ENCODE measurements at regions not wholly inside any gene's neighbourhood (a gene's known extent, or its start where the extent isn't known, plus 50 kb on each side); places are given as distances from the start of the nearest gene placed in this dataset.

GRCh38 chr5:112064956-112065355 is 308.0 kb upstream of the NREP start:
- no peak for TF ChIP-seq CTCF (conservative IDR thresholded peaks at IDR 0.05; ENCODE audit: low read depth, low read length)
- no peak for TF ChIP-seq RAD21 (IDR thresholded peaks at IDR 0.05; ENCODE audit: low read length)
- TF ChIP-seq SMC3 (IDR thresholded peaks at IDR 0.05; ENCODE audit: low read depth, low read length): no peak
- no peak for TF ChIP-seq POLR2A (IDR thresholded peaks at IDR 0.05; ENCODE audit: low read depth, low read length)
- TF ChIP-seq MXI1 (IDR thresholded peaks at IDR 0.05; ENCODE audit: borderline replicate concordance, low read depth, low read length): no peak
